Gastrocnemius medialis (tissue), 4 donors: ENCODE measurements at regions not wholly inside any gene's neighbourhood (a gene's known extent, or its start where the extent isn't known, plus 50 kb on each side); places are given as distances from the start of the nearest gene placed in this dataset.

Experiments used
- ATAC-seq, 2 donors: fragments of 150-250 bp; one replicate each; pipeline ENCODE4 v1.9.1; 2016
- DNase-seq, 2 donors: peaks; one replicate each; pipeline ENCODE4 v3.0.0-alpha.2; 2019
- H3K27ac ChIP-seq, 4 donors: fragments of 200-600 bp; sonication (generic); 1 replicate in 1 of 4; 2 replicates in 3 of 4; pipeline ENCODE4 v1.5.1; 2016 to 2018; ENCODE audit warnings: mild to moderate bottlenecking in 2 of 4, moderate library complexity in 1 of 4
- H3K27me3 ChIP-seq, 3 donors: fragments of 200-600 bp; sonication (generic) in 2 of 3; 1 replicate in 1 of 3; 2 replicates in 2 of 3; pipeline versions ENCODE4 v1.5.1 to v1.6.0; 2016 to 2019; ENCODE audit warnings: mild to moderate bottlenecking in 1 of 3, moderate library complexity in 1 of 3
- H3K36me3 ChIP-seq, 2 donors: fragments of 200-600 bp; sonication (generic) in 1 of 2; one replicate each; pipeline ENCODE4 v1.5.1; 2017 to 2018
- H3K4me1 ChIP-seq, 2 donors: fragments of 200-600 bp; sonication (generic) in 1 of 2; one replicate each; pipeline ENCODE4 v1.5.1; 2016 to 2017; ENCODE audit warnings: mild to moderate bottlenecking in 2 of 2
- H3K4me3 ChIP-seq, 4 donors: fragments of 200-600 bp; sonication (generic) in 3 of 4; 1 replicate in 1 of 4; 2 replicates in 3 of 4; pipeline ENCODE4 v1.5.1; 2016 to 2019; ENCODE audit warnings: mild to moderate bottlenecking in 2 of 4
- H3K9me3 ChIP-seq, 3 donors: fragments of 200-600 bp; sonication (generic) in 2 of 3; 1 replicate in 1 of 3; 2 replicates in 2 of 3; pipeline ENCODE4 v1.5.1; 2016 to 2019
- CTCF ChIP-seq, 5 experiments: fragments of 450-650 bp in 3 of 5; fragments of 200-600 bp in 2 of 5; sonication (generic) in 2 of 5; IDR thresholded peaks in 4 of 5; conservative IDR thresholded peaks in 1 of 5; 1 replicate in 4 of 5; 2 replicates in 1 of 5; pipeline ENCODE4 v1.5.1; 2016 to 2019; ENCODE audit warnings: antibody characterized with exemption in 5 of 5, mild to moderate bottlenecking in 3 of 5, moderate library complexity in 3 of 5
- POLR2A ChIP-seq, 2 donors: fragments of 450-650 bp; IDR thresholded peaks; one replicate each; pipeline ENCODE4 v1.6.1; 2017; ENCODE audit warnings: antibody characterized with exemption in 2 of 2, mild to moderate bottlenecking in 2 of 2, moderate library complexity in 2 of 2
- in situ Hi-C, 4 donors: fragments of 200-750 bp; cut with MboI; loops; one replicate each; pipeline versions ENCODE4 v1.15.0 to v1.8.0; 2017; ENCODE audit warnings: low sequenced_read_pairs in 4 of 4
- intact Hi-C: fragments of 100-400 bp; cut with DNase I; formaldehyde crosslinking; loops from one replicate; pipeline ENCODE4 v1.15.1; 2023; ENCODE audit warnings: low total_unique reads

GRCh38 chrX:126065901-126066660 is 100.0 kb downstream of the DCAF12L2 start:
- Histone ChIP-seq H3K27ac (no peak overlapping the region), H3K4me3 (no peak overlapping the region), H3K4me1 (no peaks in the 10 kb centered on the region), H3K27me3 (no peaks in the 10 kb centered on the region), H3K36me3 (no peaks in the 10 kb centered on the region), H3K9me3 (no peaks in the 10 kb centered on the region)
- ATAC-seq, result no peak
- in situ Hi-C loops (no loop called here), intact Hi-C loops (no loop called here)
- TF ChIP-seq POLR2A (IDR thresholded peaks at IDR 0.05) (no peak), CTCF (IDR thresholded peaks at IDR 0.05 in 4 of 5, conservative IDR thresholded peaks at IDR 0.05 in 1 of 5) (no peak)
- DNase-seq, result no peak
